ENCODE measurements at regions not wholly inside any gene's neighbourhood (a gene's known extent, or its start where the extent isn't known, plus 50 kb on each side); places are given as distances from the start of the nearest gene placed in this dataset.

GRCh38 chr6:129778793-129779192 is 68.8 kb upstream of the ARHGAP18 start:
- DNase-seq (ENCODE audit: low read depth, low spot score), result no peak

GRCh38 chr6:129777371-129777770 is 67.4 kb upstream of the ARHGAP18 start:
- no peak for DNase-seq (ENCODE audit: low read depth, low spot score)

DNA sequence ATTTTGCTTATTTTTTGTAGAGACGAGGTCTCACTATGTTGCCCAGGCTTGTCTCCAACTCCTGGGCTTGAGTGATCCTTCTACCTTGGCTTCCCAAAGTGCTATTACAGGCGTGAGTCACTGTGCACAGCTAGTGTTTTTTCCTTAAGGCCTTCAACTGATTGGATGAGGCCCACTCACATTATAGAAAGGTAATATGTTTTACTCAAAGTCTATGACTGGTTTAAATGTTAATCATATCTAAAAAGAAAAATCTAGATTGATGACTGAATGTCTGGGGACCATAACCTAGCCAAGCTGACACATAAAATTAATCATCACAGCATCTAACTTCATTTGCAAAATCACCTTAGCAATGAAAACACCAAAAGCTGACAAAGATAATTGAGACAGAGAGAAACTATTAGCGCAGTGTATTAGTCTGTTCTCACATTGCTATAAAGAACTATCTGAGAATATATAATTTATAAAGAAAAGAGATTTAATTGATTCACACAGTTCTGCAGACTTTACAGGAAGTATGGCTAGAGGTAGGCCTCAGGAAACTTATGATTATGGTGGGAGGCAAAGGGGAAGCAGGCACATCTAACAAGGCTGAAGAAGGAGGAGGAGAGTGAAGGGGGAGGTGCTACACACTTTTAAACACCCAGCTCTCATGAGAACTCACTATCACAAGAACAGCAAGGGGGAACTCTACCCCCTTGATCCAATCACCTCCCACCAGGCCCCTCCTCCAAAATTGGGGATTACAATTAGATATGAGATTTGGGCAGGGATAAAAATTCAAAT is 66.8 kb upstream of the ARHGAP18 start:
- no peak for DNase-seq (ENCODE audit: low read depth, low spot score)

GRCh38 chr6:129774697-129775447 is 64.9 kb upstream of the ARHGAP18 start:
- DNase-seq (ENCODE audit: low read depth, low spot score), result peak; percentile 83

DNA sequence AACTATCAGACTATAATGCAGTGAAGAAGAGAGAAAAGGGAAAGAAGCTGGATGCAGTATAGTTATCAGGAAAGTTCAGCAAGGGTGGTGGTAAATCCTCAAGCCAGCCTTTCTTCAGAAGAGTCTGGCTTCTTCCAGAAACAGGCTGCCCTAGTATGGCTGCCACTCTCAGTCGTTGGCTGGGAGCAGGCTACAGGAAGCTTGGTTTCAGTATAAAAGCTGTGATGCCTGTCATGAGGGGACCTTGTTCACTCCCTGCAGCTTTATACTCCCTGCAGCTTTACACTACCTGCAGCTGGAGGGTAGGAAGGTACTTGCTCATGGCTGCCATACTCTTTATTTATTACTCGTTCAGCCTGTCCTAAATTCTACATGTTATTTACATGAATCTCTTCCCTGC is 63.3 kb upstream of the ARHGAP18 start:
- no peak for DNase-seq (ENCODE audit: low read depth, low spot score)

- no peak for DNase-seq (ENCODE audit: low read depth, low spot score)
These were observed 61.7 kb upstream of the ARHGAP18 start for GRCh38 chr6:129771678-129772077.

DNA sequence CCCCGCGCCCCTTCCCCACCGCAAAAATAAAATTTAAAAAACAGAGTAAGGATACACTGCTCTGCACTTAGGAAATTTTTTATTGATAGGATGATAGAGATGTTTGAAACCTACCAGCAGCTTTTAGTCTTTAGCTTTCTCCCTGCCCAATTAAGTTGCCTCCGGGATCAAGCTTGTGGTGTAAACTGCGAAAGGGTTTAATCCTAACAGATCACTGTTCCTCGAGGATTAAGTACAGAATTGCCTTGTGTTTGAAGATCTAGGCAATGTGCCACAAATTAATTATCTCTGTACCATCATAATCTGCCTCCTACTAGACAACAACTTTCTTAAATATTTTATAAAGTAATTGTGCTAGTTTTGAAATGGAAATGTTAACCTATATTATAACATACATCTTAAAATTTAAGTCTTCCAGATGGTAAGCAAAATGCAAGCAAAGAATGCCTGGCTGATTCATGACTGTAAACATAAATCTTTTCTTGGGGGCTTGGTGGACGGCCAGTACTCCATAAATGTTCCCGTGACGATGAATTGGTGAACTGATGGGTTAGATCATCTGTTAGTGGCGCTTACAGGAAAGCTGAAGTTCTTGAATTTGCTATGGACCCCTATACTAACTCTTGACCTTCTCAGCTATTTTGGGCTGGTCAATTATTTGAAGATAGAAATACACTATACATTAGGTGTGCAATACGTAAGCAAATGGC is 58.0 kb upstream of the ARHGAP18 start:
- DNase-seq (ENCODE audit: low read depth, low spot score), result no peak

- DNase-seq (ENCODE audit: low read depth, low spot score), result peak; percentile 74
These were observed 57.2 kb upstream of the ARHGAP18 start for GRCh38 chr6:129766959-129767728.

DNA sequence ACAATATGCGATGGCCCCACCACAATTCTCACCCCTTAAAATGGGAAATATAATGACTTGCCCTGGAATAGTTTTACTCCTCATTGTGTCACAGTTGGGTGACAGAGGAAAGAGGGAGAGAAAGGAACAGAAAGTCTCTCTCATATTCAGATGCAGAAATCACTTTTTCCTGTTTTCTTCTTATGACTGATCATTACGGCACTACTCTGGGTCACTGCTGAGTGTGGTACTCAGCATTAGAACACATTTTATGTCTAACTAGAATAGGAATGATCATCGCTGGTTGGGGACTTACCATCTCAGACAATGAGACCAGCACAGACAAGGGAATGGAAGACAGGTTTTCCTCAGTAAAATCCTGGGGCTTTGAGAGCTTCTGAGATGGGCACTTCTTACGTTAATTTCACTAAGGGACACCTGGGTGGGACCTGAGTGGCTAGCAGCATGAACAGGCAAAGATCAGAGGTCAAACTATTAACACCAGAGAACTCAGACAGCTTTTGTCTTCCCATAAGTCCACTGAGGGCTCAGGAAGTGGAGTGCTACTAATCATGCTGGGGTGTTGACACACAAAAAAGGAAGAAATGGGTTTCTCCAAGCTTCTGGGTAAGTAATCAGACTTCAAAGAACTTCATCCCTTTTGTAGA is 54.9 kb upstream of the ARHGAP18 start:
- no peak for DNase-seq (ENCODE audit: low read depth, low spot score)

DNA sequence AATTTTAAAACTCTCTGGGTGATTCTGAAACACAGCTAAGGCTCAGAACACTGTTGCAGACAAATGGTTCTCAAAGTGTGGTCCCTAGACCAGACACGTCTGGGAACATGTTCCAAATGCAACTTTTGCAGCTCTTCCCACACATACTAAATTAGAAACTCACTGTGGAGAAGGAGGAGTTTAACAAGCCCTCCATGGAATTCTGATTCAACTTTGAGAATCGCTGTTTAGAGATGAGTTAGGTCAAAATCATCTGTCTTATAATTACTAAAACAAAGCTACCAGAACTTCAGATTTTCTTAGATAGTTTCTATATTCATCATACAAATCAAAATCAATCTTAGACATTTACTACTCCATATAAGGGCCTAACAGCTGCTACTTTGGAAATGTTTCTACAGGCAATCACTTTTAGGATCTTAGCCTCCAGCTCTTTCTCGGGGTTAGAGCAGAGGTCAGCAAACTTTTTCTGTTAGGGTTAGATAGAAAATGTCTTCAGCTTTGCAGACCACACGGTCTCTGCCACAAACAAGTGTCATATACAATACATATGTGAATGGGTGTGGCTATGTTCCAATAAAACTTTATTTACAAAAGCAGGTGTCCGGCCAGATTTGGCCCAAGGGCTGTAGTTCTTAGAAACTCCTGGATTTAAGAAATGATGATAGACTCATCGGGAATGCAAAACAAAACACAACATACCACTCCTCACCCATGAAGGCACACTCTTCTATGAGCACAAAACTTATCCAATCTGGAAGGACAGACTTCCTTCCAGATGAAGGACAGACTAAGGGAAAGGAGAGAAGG is 50.0 kb upstream of the ARHGAP18 start:
- no peak for DNase-seq (ENCODE audit: low read depth, low spot score)

Measured in astrocyte of the hippocampus (primary cell).